SW480 (cell line): ENCODE measurements at regions not wholly inside any gene's neighbourhood (a gene's known extent, or its start where the extent isn't known, plus 50 kb on each side); places are given as distances from the start of the nearest gene placed in this dataset.

Source experiments
- DNase-seq: peaks from one replicate; pipeline ENCODE4 v3.0.0-alpha.2; 2016; ENCODE audit warnings: low spot score

GRCh38 chr2:788227-789032 lies 111.2 kb upstream of the TMEM18 start:
- no peak for DNase-seq

GRCh38 chr2:784753-785152 lies 107.5 kb upstream of the TMEM18 start:
- DNase-seq = no peak

DNA sequence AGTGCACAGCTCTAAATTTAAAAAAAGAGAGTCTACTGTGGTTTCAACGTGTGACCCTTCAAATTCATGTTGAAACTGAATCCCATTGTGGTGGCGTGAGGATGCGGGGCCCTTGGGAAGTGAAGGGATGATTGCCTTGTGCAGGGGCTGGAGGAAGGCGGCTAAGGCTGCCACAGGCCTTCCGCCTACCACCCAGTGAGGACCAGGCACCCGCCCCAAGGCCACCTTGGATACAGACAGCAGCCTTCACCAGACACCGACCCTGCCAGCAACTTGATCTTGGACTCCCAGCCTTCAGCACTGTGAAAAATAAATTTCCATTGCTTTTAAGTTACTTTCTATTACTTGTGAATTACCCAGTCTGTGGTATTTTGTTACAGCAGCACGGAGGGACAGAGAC lies 103.4 kb upstream of the TMEM18 start:
- no peak for DNase-seq

- no peak for DNase-seq
These were observed 102.8 kb upstream of the TMEM18 start for GRCh38 chr2:780002-780401.

DNA sequence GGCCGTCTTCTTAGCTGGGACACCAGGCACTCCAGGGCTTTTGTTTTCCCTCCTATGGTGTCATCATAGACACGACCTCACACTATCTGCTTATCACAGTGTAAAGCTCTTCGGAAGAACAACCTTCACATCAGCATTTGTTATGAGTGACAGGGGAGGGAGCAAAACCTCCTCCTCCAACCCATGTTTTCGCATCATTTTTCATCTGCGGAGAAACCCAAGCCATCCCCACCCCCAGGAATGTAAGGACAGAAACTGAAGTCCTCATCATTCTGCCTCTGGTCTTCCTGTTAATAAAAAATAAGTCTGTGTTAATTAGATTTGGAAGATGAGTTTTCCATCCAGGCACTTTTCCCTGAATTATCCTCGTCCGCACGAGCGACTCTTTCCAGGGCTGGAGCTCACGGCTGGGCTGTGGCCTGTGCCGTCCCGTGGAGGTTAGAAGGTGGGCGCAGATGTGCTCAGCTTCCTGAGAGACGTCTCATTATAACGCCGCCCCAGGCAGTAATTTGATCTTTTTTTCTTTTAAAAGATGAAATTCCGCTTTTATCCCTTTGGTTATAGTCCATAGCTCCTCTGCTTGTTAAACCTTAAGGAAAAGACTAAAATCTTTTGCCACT lies 101.6 kb upstream of the TMEM18 start:
- DNase-seq = no peak

DNA sequence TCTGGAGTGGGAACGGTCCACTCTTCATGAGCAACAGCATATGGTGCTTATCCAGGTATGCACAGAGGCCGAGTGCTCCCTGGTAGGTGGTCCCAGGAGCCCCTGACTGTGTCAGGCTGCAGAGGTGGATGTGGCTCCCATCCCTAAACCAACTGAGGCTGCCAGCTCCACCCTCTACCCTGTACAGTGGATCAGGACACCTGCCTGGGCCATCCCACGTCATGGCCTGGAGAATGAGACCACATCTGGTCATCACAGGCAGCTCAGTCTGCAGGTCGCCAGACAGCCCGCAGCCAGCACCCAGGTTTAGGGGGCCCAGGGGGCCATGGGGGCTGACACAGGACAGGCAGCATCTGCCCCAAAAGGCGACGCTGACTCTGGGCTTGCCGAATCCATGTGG lies 100.3 kb upstream of the TMEM18 start:
- DNase-seq = no peak

DNA sequence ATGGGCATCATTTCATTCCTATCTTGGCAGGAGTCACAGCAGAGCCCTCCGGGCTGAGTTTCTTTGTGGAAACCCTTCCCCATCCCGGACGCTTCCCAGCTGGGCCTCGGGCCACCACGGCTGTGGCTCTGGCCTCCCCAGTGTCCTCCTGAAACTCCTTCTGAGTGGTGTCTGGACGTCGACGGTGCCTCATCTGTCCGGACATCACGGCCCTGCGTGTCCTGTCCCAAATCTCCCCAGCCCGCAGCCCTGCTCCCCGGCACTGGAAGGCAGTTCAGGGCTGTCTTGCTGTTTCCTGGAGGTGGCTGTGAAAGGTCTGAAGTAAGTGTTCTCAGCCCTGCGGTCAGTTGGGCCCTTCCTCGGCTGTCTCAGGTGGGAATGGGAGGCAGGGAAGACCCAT lies 99.8 kb upstream of the TMEM18 start:
- DNase-seq = no peak

- no peak for DNase-seq
These were observed 99.3 kb upstream of the TMEM18 start for GRCh38 chr2:776487-776886.

- no peak for DNase-seq
These were observed 98.8 kb upstream of the TMEM18 start for GRCh38 chr2:776038-776437.

DNA sequence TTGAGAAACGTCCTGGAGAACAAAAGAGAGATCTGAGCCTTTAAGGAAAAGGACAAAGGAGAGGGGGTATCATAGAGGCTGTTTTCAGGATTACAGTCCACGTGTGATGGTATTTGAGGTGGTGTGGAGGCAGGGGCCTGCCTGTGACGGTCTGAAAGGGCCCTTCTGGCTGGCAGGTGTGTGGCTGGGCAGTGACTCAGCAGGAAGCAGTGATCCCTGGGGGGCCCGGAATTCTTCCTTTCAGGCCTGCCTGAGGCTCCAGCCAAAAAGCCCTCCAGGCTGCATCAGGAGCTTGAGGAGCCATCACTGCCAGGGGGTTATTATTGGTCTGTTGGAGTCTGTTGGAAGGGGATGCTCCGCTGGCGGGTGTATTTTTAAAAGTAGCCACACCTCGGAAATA lies 97.2 kb upstream of the TMEM18 start:
- DNase-seq = peak; percentile 13

GRCh38 chr2:773256-774160 lies 96.3 kb upstream of the TMEM18 start:
- DNase-seq = no peak

DNA sequence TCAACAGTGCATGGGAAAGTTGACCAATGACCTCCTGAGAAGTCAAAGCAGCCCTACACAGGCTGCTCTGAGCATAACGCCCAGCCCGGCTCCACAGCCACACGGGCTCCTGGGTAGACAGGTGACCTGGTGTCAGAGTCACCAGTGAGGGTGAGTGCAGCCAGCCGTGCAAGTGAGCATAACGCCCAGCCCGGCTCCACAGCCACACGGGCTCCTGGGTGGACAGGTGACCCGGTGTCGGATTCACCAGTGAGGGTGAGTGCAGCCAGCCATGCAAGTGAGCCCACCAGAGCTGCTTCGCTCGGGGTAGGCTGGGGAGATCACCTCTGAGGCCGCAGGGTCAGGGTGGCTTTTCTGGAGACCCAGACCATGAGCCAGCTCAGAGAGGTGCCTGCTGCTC lies 94.3 kb upstream of the TMEM18 start:
- DNase-seq = no peak

GRCh38 chr2:770776-771175 lies 93.6 kb upstream of the TMEM18 start:
- no peak for DNase-seq

DNA sequence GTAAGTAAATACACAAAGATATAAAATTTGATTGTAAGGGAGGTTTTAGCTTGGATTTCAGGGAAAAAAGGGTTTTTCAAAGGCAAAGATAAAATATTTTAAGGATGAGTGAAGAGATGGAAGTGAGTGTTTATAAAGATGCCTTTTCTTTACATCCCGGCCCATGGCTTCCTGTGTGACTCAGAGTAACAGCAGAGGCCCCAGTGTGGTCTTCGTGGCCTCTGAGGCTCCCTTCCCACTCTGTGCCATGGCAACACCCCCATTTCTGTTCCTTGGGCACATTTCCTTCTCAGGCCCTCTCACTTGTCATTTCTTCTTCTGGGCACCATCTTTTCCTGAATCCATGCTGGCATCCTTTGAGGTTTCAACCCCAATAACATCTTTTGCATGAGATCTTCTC lies 92.6 kb upstream of the TMEM18 start:
- DNase-seq = no peak

- no peak for DNase-seq
These were observed 91.2 kb upstream of the TMEM18 start for GRCh38 chr2:768451-768850.

DNA sequence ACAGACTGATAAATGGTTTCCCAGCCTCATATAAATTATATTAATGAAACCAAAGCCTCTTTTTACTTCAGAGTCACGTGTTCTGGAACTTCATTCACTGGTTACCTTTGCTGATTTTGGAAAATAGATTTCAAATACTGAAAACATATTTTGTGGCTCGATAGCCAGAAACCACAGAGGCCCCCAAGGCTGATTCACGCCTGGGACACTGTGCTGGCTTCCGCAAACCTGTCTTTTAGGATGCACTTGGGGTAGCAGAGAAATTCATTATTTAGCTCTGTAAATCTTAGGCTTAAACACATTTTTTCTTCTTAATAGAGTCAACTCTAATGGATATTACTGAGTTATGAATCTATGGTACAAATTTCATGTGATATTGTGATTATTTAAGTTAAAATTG lies 90.7 kb upstream of the TMEM18 start:
- DNase-seq = no peak

DNA sequence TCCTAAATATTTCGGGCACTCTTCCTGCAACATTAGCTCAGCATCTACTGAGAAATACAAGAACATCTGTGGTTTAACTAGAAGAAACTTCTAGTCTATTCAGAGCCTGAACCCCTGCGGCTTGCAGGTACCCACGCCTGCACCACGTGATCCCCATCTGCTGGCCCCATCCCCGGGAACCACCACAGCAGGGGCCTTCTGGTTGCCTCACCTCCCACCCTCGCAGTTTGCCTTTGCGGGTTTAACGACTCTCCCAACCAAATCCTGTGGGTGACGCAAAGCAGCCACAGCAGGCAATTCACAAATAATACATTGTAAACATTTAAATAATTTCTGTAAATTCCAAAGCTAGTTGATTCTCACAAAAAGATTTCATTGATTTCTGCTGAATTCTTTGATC lies 90.2 kb upstream of the TMEM18 start:
- DNase-seq = no peak

GRCh38 chr2:766255-766654 lies 89.0 kb upstream of the TMEM18 start:
- DNase-seq = no peak

- DNase-seq = no peak
These were observed 88.2 kb upstream of the TMEM18 start for GRCh38 chr2:765369-765768.

DNA sequence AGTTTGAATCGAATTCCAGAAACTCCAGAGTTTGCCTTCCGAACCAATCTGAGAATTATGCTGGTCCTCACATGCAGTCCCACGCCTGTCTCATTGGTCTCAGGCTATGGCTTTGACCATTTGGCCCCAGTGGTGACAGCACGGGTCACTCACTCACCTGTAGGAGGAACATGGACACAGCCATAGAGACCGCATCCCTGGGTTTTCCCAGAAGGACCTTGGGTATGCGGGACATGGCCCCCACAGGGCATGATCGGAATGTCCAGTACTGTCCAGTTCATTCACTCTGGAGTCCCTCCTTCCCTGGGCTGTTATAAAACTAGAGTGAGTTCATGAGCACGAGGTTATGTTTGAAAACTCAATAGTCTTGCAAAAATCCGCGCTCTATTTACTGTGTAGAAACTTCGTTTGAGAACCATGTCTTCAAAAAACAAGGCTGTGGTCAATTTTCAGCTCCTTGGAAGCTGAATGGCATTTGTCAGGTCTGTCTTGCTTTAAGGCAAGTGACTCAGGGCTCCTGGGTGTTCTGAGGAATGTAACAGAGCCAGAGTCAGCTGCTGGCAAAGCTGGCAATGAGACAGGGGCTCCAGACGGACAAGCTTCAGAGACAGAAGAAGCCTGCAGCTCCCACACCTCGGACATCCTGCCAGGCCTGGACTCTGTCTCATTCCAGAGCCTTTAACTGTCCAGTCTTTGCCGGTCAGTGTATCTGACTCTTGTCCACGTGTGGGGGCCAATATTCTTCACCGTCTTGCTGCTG lies 86.7 kb upstream of the TMEM18 start:
- no peak for DNase-seq

DNA sequence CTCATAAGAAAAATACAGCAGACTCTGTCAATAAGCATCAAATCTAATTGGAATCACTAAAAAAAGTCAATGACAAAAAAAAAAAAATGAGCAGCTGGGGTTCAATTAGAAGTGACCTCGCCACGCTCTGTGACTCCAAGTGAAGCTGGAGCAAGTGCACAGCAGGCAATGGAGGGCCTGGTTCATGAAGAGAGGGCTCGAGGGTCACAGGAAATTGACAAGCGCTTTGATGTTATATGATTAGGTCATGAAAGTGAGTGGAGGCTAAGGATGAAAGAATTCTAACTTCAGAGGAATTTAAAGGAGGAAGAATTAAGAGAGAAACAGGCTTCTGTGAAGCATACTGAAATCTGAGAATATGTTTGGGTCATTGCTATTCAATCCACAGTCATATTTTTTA lies 85.4 kb upstream of the TMEM18 start:
- DNase-seq = peak; percentile 41

DNA sequence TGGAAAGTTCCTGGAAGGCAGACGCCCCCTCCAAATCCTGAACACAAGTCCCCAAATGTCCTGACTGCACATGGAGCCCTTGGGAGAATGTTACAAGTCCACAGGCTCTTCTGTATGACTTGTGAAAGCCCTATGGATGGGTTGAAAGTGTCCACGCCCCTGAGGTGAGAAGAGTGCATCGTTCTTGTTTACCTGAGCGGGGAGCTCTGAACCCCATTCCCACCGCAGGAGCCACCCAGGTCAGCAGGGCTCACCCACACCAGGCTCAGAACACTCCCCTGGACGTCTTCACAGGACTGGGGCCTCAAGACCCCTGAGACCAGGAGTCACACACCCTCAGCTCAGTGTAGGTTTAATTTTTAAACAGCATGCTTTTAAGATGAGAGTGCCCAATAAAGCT lies 84.2 kb upstream of the TMEM18 start:
- DNase-seq = peak; percentile 40
